Common myeloid progenitor, CD34-positive (primary cell): ENCODE measurements at regions not wholly inside any gene's neighbourhood (a gene's known extent, or its start where the extent isn't known, plus 50 kb on each side); places are given as distances from the start of the nearest gene placed in this dataset.

Experiments used
- CTCF ChIA-PET: fragments of 350-600 bp; sonication (Branson Sonifier 250); formaldehyde crosslinking; loops from one replicate; lab custom pipeline; 2021; ENCODE audit warnings: antibody characterized with exemption; lab: Charles Lee
- POLR2A ChIA-PET: fragments of 350-600 bp; sonication (Branson Sonifier 250); formaldehyde crosslinking; loops from one replicate; lab custom pipeline; 2021; ENCODE audit warnings: antibody characterized with exemption; lab: Charles Lee
- DNase-seq, 3 donors: peaks; one replicate each; pipeline versions ENCODE4 v3.0.0 to v3.0.0-alpha.2; 2013
- H3K27ac ChIP-seq, 2 experiments: 1 replicate in 1 of 2; 2 replicates in 1 of 2; pipeline ENCODE4 v1.7.0; 2013; ENCODE audit warnings: inconsistent platforms in 2 of 2, low read length in 2 of 2, mild to moderate bottlenecking in 2 of 2, low read depth in 1 of 2, moderate library complexity in 1 of 2; ENCODE audit not compliant: severe bottlenecking in 2 of 2, insufficient read depth in 1 of 2, poor library complexity in 1 of 2
- H3K27me3 ChIP-seq, 5 experiments: replicated peaks in 2 of 5; 1 replicate in 3 of 5; 2 replicates in 2 of 5; pipeline versions ENCODE4 v1.6.1 to v1.7.0; 2013; ENCODE audit warnings: low read length in 4 of 5, mild to moderate bottlenecking in 2 of 5, moderate library complexity in 2 of 5, inconsistent platforms in 1 of 5; ENCODE audit not compliant: insufficient read depth in 5 of 5, control insufficient read depth in 4 of 5
- H3K36me3 ChIP-seq, 4 experiments: 1 replicate in 2 of 4; 2 replicates in 2 of 4; pipeline versions ENCODE4 v1.6.1 to v1.7.0; 2013; ENCODE audit warnings: low read length in 3 of 4, control low read depth in 1 of 4, mild to moderate bottlenecking in 1 of 4; ENCODE audit not compliant: control insufficient read depth in 4 of 4, insufficient read depth in 4 of 4
- H3K4me1 ChIP-seq, 4 experiments: 1 replicate in 3 of 4; 2 replicates in 1 of 4; pipeline versions ENCODE4 v1.6.1 to v1.7.1; 2013; ENCODE audit warnings: low read length in 3 of 4, mild to moderate bottlenecking in 3 of 4, control low read depth in 1 of 4, inconsistent platforms in 1 of 4, moderate library complexity in 1 of 4; ENCODE audit not compliant: control insufficient read depth in 4 of 4, insufficient read depth in 4 of 4; ENCODE audit errors: control extremely low read depth in 1 of 4
- H3K4me3 ChIP-seq, 7 experiments: 1 replicate in 4 of 7; 2 replicates in 3 of 7; pipeline versions ENCODE4 v1.5.1 to v1.7.0; 2013; ENCODE audit warnings: mild to moderate bottlenecking in 7 of 7, low read length in 6 of 7, moderate library complexity in 6 of 7, inconsistent platforms in 2 of 7, low read depth in 2 of 7, control low read depth in 1 of 7; ENCODE audit not compliant: insufficient read depth in 4 of 7, control insufficient read depth in 1 of 7; ENCODE audit errors: extremely low read depth in 1 of 7
- H3K9me3 ChIP-seq, 5 experiments: 1 replicate in 4 of 5; 2 replicates in 1 of 5; pipeline versions ENCODE4 v1.6.1 to v1.7.1; 2013; ENCODE audit warnings: low read length in 4 of 5, mild to moderate bottlenecking in 2 of 5, inconsistent platforms in 1 of 5, low read depth in 1 of 5, moderate library complexity in 1 of 5; ENCODE audit not compliant: control insufficient read depth in 4 of 5, insufficient read depth in 2 of 5; ENCODE audit errors: control extremely low read depth in 1 of 5
- WGBS: methylation state at CpG from one replicate; pipeline ENCODE4 v1.1.5; 2013; ENCODE audit not compliant: insufficient coverage; 5-methylcytosine and 5-hydroxymethylcytosine counted together

- Histone ChIP-seq H3K36me3 (no peaks in the 10 kb centered on the region), H3K27me3 (no peaks in the 10 kb centered on the region), H3K9me3 (peaks cover 0 to 16% (median 4%) of the 10 kb centered on the region in 5 experiments), H3K4me3 (no peak overlapping the region), H3K4me1 (no peaks in the 10 kb centered on the region), H3K27ac (no peak overlapping the region)
- DNase-seq = no peak
- ChIA-PET CTCF (no interaction called here), POLR2A (no interaction called here)
- WGBS = 100% methylated on average over 3 of the region's 11 CpGs
Measured at GRCh38 chr1:69313118-69313517, 254.6 kb upstream of the LRRC7 start.

DNA sequence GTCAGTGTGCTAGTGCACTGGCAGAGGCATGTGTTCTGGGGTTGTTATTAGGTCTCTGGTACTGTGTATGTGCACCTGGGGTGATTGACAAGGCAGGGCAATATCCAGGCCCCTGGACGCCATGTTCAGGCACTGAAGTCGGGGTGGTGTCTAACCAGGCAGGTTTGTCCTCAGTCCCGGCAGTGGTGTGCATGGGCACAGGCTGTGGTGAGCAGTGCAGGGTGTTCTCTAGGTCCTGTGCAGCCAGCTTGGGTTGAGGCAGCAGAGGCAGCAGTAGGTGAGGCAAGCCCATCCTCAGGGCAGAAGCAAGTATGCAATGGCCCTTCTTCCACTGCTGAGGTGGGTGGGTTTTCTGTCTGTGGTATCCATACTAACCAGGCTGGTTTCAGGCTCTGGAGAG is 252.3 kb upstream of the LRRC7 start:
- Histone ChIP-seq H3K4me3 (no peak overlapping the region), H3K27me3 (no peaks in the 10 kb centered on the region), H3K27ac (no peak overlapping the region), H3K4me1 (no peaks in the 10 kb centered on the region), H3K36me3 (no peaks in the 10 kb centered on the region), H3K9me3 (peaks cover 0 to 16% (median 4%) of the 10 kb centered on the region in 5 experiments)
- POLR2A ChIA-PET = no interaction called here
- DNase-seq = no peak
- 94% methylated on average over 3 of the region's 3 CpGs for WGBS
- CTCF ChIA-PET = no interaction called here

DNA sequence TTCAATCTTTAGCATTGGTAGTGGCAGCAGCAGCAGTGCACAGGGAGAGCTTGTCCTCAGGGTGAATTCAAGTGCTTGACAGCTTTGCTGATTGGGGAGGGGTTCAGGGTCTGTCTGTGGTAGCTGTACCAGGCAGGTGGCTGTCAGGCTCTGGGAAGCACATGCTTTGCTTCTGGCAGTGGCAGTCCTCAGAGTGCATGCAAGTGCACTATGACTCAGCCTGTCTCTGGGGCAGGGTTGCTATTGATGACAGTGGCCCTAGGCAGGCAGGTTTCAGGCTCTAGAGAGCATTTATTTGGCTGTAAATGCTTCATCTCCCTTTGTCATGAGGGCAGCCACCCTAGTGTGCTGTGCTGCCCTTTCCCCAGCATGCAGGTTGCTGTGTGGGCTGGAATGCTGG is 251.9 kb upstream of the LRRC7 start:
- H3K27me3 ChIP-seq = no peaks in the 10 kb centered on the region
- H3K36me3 ChIP-seq = no peaks in the 10 kb centered on the region
- DNase-seq = no peak
- CTCF ChIA-PET = no interaction called here
- no peak overlapping the region for H3K4me3 ChIP-seq
- H3K4me1 ChIP-seq = no peaks in the 10 kb centered on the region
- no peak overlapping the region for H3K27ac ChIP-seq
- POLR2A ChIA-PET = no interaction called here
- peaks cover 0 to 16% (median 4%) of the 10 kb centered on the region in 5 experiments for H3K9me3 ChIP-seq

GRCh38 chr1:69319287-69319686 is 248.4 kb upstream of the LRRC7 start:
- peaks cover 0 to 5% (median 0%) of the 10 kb centered on the region in 4 experiments for H3K4me1 ChIP-seq
- H3K4me3 ChIP-seq = no peak overlapping the region
- H3K9me3 ChIP-seq = peaks cover 0 to 6% (median 0%) of the 10 kb centered on the region in 5 experiments
- WGBS = 29% methylated on average over 1 of the region's 5 CpGs
- no peak overlapping the region for H3K27ac ChIP-seq
- H3K27me3 ChIP-seq = no peaks in the 10 kb centered on the region
- DNase-seq = peak in 2 of 3 donors; percentile 9 to 39
- POLR2A ChIA-PET = no interaction called here
- no peaks in the 10 kb centered on the region for H3K36me3 ChIP-seq
- CTCF ChIA-PET = interaction anchor here (0.5 kb wide), 1 partner anchor 51 kb away, joined by 3 read pairs; no protein-coding TSS in a partner anchor

GRCh38 chr1:69320757-69321211 is 246.9 kb upstream of the LRRC7 start:
- H3K4me1 ChIP-seq = peaks cover 0 to 5% (median 0%) of the 10 kb centered on the region in 4 experiments
- H3K27ac ChIP-seq = no peak overlapping the region
- DNase-seq = peak in 2 of 3 donors; percentile 57 to 78
- H3K9me3 ChIP-seq = no peaks in the 10 kb centered on the region
- H3K4me3 ChIP-seq = no peak overlapping the region
- CTCF ChIA-PET = no interaction called here
- WGBS = no CpG with 5 or more reads among the region's 5 CpGs
- H3K36me3 ChIP-seq = no peaks in the 10 kb centered on the region
- POLR2A ChIA-PET = no interaction called here
- no peaks in the 10 kb centered on the region for H3K27me3 ChIP-seq

DNA sequence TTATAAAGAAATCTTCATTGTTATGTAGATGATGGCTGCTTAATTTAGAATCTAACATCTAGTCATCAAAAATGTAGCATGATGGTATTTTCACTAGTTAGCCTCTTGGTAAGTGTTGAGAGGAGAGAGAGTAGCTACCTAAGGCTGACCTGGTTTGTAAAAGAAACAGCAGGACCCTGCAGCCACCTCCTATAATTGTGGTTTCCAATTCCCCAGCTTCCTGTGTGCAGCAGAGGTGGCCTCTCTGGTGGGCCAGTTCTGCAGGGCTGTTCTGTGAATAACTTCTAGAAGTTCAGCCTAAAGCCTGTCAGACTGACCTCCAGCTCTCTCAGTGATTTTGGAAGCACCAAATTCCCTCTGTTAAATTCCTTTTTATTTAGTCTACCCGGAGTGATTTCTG is 246.4 kb upstream of the LRRC7 start:
- Histone ChIP-seq H3K27ac (no peak overlapping the region), H3K27me3 (no peaks in the 10 kb centered on the region), H3K4me1 (peaks cover 0 to 5% (median 0%) of the 10 kb centered on the region in 4 experiments), H3K36me3 (no peaks in the 10 kb centered on the region), H3K4me3 (no peak overlapping the region), H3K9me3 (no peaks in the 10 kb centered on the region)
- CTCF ChIA-PET = no interaction called here
- POLR2A ChIA-PET = no interaction called here
- WGBS = no CpG with 5 or more reads among the region's 1 CpG
- DNase-seq = peak in 1 of 3 donors; percentile 1

GRCh38 chr1:69328186-69328585 is 239.5 kb upstream of the LRRC7 start:
- Histone ChIP-seq H3K27me3 (no peaks in the 10 kb centered on the region), H3K36me3 (no peaks in the 10 kb centered on the region), H3K4me3 (no peak overlapping the region), H3K27ac (no peak overlapping the region), H3K9me3 (peaks cover 0 to 1% (median 0%) of the 10 kb centered on the region in 5 experiments), H3K4me1 (no peaks in the 10 kb centered on the region)
- WGBS = 93% methylated on average over 3 of the region's 5 CpGs
- CTCF ChIA-PET = no interaction called here
- no peak for DNase-seq
- POLR2A ChIA-PET = no interaction called here
